HepG2 (cell line): ENCODE measurements at regions not wholly inside any gene's neighbourhood (a gene's known extent, or its start where the extent isn't known, plus 50 kb on each side); places are given as distances from the start of the nearest gene placed in this dataset.

Source experiments
- ATAC-seq: fragments of 200-7000 bp; cut with Tn5 transposase; 3 replicates; pipeline ENCODE4 v1.9.1; 2020; ENCODE audit warnings: mild to moderate bottlenecking, moderate library complexity
- BruUV-seq: library from RNA; stranded (reverse); fragments of 400-500 nt; replicated peaks from 2 replicates; lab custom pipeline; 2021; lab: Mats Ljungman, UMichigan
- CTCF ChIA-PET: fragments of 300-600 bp; formaldehyde crosslinking; extraction: SDS; loops from one replicate; lab custom pipeline; 2021; ENCODE audit warnings: low total read pairs, inconsistent platforms, low intra/inter-chr PET ratio; lab: Yijun Ruan, JAX
- POLR2A ChIA-PET: fragments of 350-600 bp; sonication (Branson Sonifier 250); formaldehyde crosslinking; loops from one replicate; lab custom pipeline; 2020; ENCODE audit warnings: antibody characterized with exemption, inconsistent platforms; lab: Yijun Ruan, JAX
- DNase-seq: peaks from one replicate; pipeline ENCODE4 v3.0.0-alpha.2; 2015; ENCODE audit warnings: low spot score
- FAIRE-seq: peaks from 3 replicates; lab custom pipeline; 2011; peaks lifted over from hg19 to GRCh38; lab: Jason Lieb, UNC
- H2AFZ ChIP-seq: one replicate; pipeline ENCODE4 v1.6.1; 2011; ENCODE audit warnings: low read length, inconsistent platforms
- H3K27ac ChIP-seq: fragments of 300-600 bp; 3 replicates; pipeline ENCODE4 v1.8.0; 2011; ENCODE audit warnings: mixed run types, mild to moderate bottlenecking, mixed read lengths, low read length, inconsistent platforms; ENCODE audit not compliant: insufficient read depth; ENCODE audit errors: extremely low read length
- H3K27me3 ChIP-seq, 2 experiments: fragments of 200-600 bp in 1 of 2; 2 replicates in 1 of 2; 3 replicates in 1 of 2; pipeline versions ENCODE4 v1.6.0 to v1.8.0; 2011; ENCODE audit warnings: low read length in 2 of 2, mild to moderate bottlenecking in 2 of 2, moderate library complexity in 2 of 2, inconsistent platforms in 1 of 2; ENCODE audit not compliant: insufficient read depth in 2 of 2, control insufficient read depth in 1 of 2
- H3K36me3 ChIP-seq, 2 experiments: fragments of 200-600 bp in 1 of 2; replicated peaks in 1 of 2; 2 replicates in 1 of 2; 3 replicates in 1 of 2; pipeline versions ENCODE4 v1.5.1 to v1.8.0; 2011; ENCODE audit warnings: low read length in 2 of 2, inconsistent platforms in 1 of 2; ENCODE audit not compliant: insufficient read depth in 2 of 2, control insufficient read depth in 1 of 2
- H3K4me1 ChIP-seq: 2 replicates; pipeline ENCODE4 v1.5.1; 2012; ENCODE audit warnings: low read length, inconsistent platforms; ENCODE audit not compliant: insufficient read depth
- H3K4me2 ChIP-seq: 2 replicates; pipeline ENCODE4 v1.6.0; 2011; ENCODE audit warnings: low read depth, low read length, inconsistent platforms
- H3K4me3 ChIP-seq, 3 experiments: fragments of 200-600 bp in 1 of 3; sonication (generic), shearing (Covaris generic) in 1 of 3; replicated peaks in 1 of 3; 2 replicates each; pipeline ENCODE4 v1.5.1; 2011 to 2016; ENCODE audit warnings: low read length in 3 of 3, inconsistent platforms in 2 of 3, low read depth in 2 of 3, mild to moderate bottlenecking in 2 of 3, control low read depth in 1 of 3, mixed read lengths in 1 of 3; ENCODE audit not compliant: insufficient read depth in 1 of 3
- H3K79me2 ChIP-seq: one replicate; pipeline ENCODE4 v1.6.1; 2011; ENCODE audit warnings: low read length, inconsistent platforms; ENCODE audit not compliant: insufficient read depth
- H3K9ac ChIP-seq: 2 replicates; pipeline ENCODE4 v1.6.0; 2011; ENCODE audit warnings: mild to moderate bottlenecking, low read depth, low read length, inconsistent platforms; ENCODE audit not compliant: insufficient read depth
- H3K9me3 ChIP-seq: 2 replicates; pipeline ENCODE4 v1.5.1; 2012; ENCODE audit warnings: mild to moderate bottlenecking, low read length
- H4K20me1 ChIP-seq: 2 replicates; pipeline ENCODE4 v1.6.0; 2011; ENCODE audit warnings: inconsistent platforms, mild to moderate bottlenecking, low read length, moderate library complexity; ENCODE audit not compliant: insufficient read depth
- CBFB ChIP-seq: sonication (generic); formaldehyde crosslinking; IDR thresholded peaks from 2 replicates; pipeline ENCODE4 v1.4.0; 2020; ENCODE audit warnings: missing genetic modification reagents
- CBX5 ChIP-seq: sonication (generic); formaldehyde crosslinking; IDR thresholded peaks from 2 replicates; pipeline ENCODE4 v1.4.0; 2020; ENCODE audit warnings: missing genetic modification reagents, borderline replicate concordance
- CC2D1A ChIP-seq: sonication (generic); formaldehyde crosslinking; IDR thresholded peaks from 2 replicates; pipeline ENCODE4 v1.8.1; 2023; ENCODE audit warnings: mild to moderate bottlenecking, missing genetic modification reagents
- CENPBD1 ChIP-seq: sonication (generic); formaldehyde crosslinking; IDR thresholded peaks from 2 replicates; pipeline ENCODE4 v1.8.0; 2022; ENCODE audit warnings: missing genetic modification reagents, low read depth, mild to moderate bottlenecking, borderline replicate concordance
- FLYWCH1 ChIP-seq: sonication (generic); formaldehyde crosslinking; IDR thresholded peaks from 2 replicates; pipeline ENCODE4 v1.8.1; 2023; ENCODE audit warnings: mild to moderate bottlenecking, missing genetic modification reagents
- JUND ChIP-seq: sonication (generic); formaldehyde crosslinking; IDR thresholded peaks from 2 replicates; pipeline ENCODE4 v1.8.0; 2022; ENCODE audit warnings: mild to moderate bottlenecking, missing genetic modification reagents
- MYC ChIP-seq: sonication (generic); formaldehyde crosslinking; IDR thresholded peaks from 2 replicates; pipeline ENCODE4 v1.9.0; 2021; ENCODE audit warnings: missing genetic modification reagents, borderline replicate concordance
- SMAD9 ChIP-seq: sonication (generic); formaldehyde crosslinking; IDR thresholded peaks from 2 replicates; pipeline ENCODE4 v1.5.1; 2020; ENCODE audit warnings: mild to moderate bottlenecking, missing genetic modification reagents
- TEAD2 ChIP-seq: sonication (generic); formaldehyde crosslinking; IDR thresholded peaks from 2 replicates; pipeline ENCODE4 v1.9.0; 2021; ENCODE audit warnings: missing genetic modification reagents
- TEAD3 ChIP-seq: optimal IDR thresholded peaks from 2 replicates; pipeline ENCODE3; 2016; ENCODE audit warnings: borderline replicate concordance
- YY1 ChIP-seq: IDR thresholded peaks from 2 replicates; pipeline ENCODE4 v1.6.1; 2011; ENCODE audit warnings: low read length, low read depth, moderate library complexity, mild to moderate bottlenecking; ENCODE audit not compliant: insufficient read depth, insufficient replicate concordance
- ZNF326 ChIP-seq: sonication (generic); formaldehyde crosslinking; IDR thresholded peaks from 2 replicates; pipeline ENCODE4 v1.4.0; 2020; ENCODE audit warnings: missing genetic modification reagents, borderline replicate concordance
- ZNF784 ChIP-seq: sonication (generic); formaldehyde crosslinking; IDR thresholded peaks from 2 replicates; pipeline ENCODE4 v1.5.1; 2020; ENCODE audit warnings: missing genetic modification reagents, mild to moderate bottlenecking, borderline replicate concordance
- WGBS: methylation state at CpG from one replicate; pipeline ENCODE4 v1.1.6; 2017; ENCODE audit warnings: low lambda C conversion rate; 5-methylcytosine and 5-hydroxymethylcytosine counted together
- in situ Hi-C: cut with HindIII; loops from 2 replicates; pipeline ENCODE4 v1.10.0; 2017; ENCODE audit warnings: low pct_unique_long_range_greater_than_20kb; ENCODE audit not compliant: extremely low pct_ligation_motif_present
- intact Hi-C: fragments of 100-400 bp; cut with micrococcal nuclease; formaldehyde crosslinking; loops from one replicate; pipeline ENCODE4 v1.10.0; 2022; ENCODE audit not compliant: unreplicated experiment
- TF ChIP-seq, protein P1 (sequence below): sonication (generic); formaldehyde crosslinking; IDR thresholded peaks from 2 replicates; pipeline ENCODE4 v1.5.1; 2020; ENCODE audit warnings: missing genetic modification reagents, mild to moderate bottlenecking, borderline replicate concordance

GRCh38 chrX:116605576-116605975, 142.8 kb upstream of the CT83 start:
- Histone ChIP-seq H3K9ac (no peak overlapping the region), H3K79me2 (no peaks in the 10 kb centered on the region), H3K27ac (no peak overlapping the region), H3K36me3 (no peaks in the 10 kb centered on the region), H3K4me2 (no peak overlapping the region), H2AFZ (no peak overlapping the region), H3K27me3 (no peaks in the 10 kb centered on the region), H3K9me3 (no peaks in the 10 kb centered on the region), H3K4me3 (no peak overlapping the region), H4K20me1 (no peaks in the 10 kb centered on the region), H3K4me1 (no peaks in the 10 kb centered on the region)
- CTCF ChIA-PET: no interaction called here
- BruUV-seq: no TSS peak
- intact Hi-C loops: no loop called here
- POLR2A ChIA-PET: no interaction called here
- FAIRE-seq (no peak), DNase-seq (no peak), ATAC-seq (no peak)
- TF ChIP-seq FLYWCH1 (CRISPR knock-in tag): no peak
- TF ChIP-seq MYC (CRISPR knock-in tag): no peak
- TF ChIP-seq YY1: no peak
- TF ChIP-seq CBX5 (CRISPR knock-in tag): no peak
- no peak for TF ChIP-seq SMAD9
- no peak for TF ChIP-seq TEAD3 (CRISPR knock-in tag)
- no peak for TF ChIP-seq CENPBD1 (CRISPR knock-in tag)
- TF ChIP-seq, protein P1, sequence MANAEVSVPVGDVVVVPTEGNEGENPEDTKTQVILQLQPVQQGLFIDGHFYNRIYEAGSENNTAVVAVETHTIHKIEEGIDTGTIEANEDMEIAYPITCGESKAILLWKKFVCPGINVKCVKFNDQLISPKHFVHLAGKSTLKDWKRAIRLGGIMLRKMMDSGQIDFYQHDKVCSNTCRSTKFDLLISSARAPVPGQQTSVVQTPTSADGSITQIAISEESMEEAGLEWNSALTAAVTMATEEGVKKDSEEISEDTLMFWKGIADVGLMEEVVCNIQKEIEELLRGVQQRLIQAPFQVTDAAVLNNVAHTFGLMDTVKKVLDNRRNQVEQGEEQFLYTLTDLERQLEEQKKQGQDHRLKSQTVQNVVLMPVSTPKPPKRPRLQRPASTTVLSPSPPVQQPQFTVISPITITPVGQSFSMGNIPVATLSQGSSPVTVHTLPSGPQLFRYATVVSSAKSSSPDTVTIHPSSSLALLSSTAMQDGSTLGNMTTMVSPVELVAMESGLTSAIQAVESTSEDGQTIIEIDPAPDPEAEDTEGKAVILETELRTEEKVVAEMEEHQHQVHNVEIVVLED (CRISPR knock-in tag): no peak
- no peak for TF ChIP-seq CBFB
- no peak for TF ChIP-seq TEAD2 (CRISPR knock-in tag)
- TF ChIP-seq JUND: no peak
- no peak for TF ChIP-seq ZNF326 (CRISPR knock-in tag)
- TF ChIP-seq CC2D1A: no peak
- no peak for TF ChIP-seq ZNF784 (CRISPR knock-in tag)
- no CpG with 5 or more reads among the region's 1 CpG for WGBS
- in situ Hi-C loops: no loop called here
